Hypothalamus (tissue), 51 donors: ENCODE measurements at regions not wholly inside any gene's neighbourhood (a gene's known extent, or its start where the extent isn't known, plus 50 kb on each side); places are given as distances from the start of the nearest gene placed in this dataset.
A peak's percentile ranks its signal among the peaks of the same experiment; 100 is the strongest.
"Not testable (repeated sequence)": the region's sequence is repeated elsewhere in the genome, so short reads cannot be mapped to it uniquely, and the experiment has no call there.

Experiments used
- DNase-seq, 51 donors: peaks; one replicate each; lab custom pipeline; 2025; lab: John Stamatoyannopoulos, UW

DNA sequence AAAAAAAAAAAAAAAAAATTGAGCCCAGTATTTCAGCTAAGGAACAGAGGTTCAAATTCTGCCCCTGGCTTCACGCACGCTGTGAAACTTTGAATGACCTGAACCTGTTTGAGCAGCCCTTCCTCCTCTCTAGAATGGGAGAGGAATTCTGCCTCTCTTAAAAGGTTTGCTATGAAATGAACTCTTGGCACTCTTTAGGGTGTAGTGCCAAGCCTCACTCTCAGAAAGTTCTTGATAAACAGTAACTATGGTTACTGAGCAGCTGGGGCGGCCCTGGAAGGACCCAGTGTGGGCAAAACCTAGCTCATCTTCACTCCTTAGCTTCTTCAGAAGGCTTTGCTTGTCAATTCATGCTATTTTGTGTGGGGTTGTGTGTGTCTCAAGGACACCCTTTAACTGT lies 73.7 kb downstream of the GEMIN8 start:
- DNase-seq = no peak

DNA sequence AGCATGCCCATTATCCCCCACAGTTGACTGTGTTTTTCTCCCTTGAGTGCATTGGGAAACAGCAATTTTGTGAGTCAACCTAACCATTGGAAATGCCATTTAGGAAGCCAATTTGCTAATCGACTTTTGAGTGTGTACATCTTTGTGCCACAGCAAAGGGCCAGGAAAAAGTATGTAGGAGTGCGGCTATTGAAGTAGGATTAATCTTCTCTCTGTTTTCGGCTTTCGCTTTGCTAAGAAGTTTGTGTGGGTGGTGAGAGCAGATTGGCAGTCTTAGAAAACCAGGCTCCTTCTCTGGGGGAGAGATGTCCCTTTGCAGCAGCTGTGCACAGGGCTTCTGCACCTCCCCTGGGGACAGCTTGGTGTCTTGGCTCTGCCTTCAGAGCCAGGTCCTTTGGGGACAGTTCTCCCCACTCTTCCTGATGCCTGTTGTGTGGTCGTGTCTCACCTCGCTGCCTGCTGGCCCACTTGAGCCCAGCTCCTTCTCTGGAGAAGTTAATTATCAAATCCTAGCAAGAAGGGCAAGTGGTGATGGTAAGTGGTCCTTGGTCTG lies 74.5 kb downstream of the GEMIN8 start:
- peak in 1 of 51 donors; percentile 4 for DNase-seq

DNA sequence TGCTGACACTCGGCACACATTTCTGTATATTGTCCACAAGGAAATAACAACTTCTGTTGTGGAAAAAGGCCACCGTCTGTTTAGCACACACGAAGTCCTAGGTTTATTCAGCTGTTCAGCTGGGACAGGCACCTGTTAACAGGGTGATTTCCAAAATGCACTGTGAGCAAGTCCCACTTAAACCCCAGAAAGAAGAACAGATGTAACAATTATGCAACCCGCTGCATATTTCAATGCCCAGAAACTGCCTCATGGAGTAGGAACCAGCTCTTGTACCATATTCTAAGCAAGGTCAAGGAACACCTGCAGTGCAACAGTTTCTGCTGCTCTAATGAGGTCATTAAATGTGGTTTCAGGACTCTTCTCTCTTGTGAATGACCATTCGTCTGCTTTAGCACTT lies 77.1 kb downstream of the GEMIN8 start:
- no peak for DNase-seq

- not testable (repeated sequence) for DNase-seq
These were observed 83.5 kb downstream of the GEMIN8 start for GRCh38 chrX:13946223-13946622.

- DNase-seq = not testable (repeated sequence)
These were observed 83.9 kb downstream of the GEMIN8 start for GRCh38 chrX:13945787-13946186.

DNA sequence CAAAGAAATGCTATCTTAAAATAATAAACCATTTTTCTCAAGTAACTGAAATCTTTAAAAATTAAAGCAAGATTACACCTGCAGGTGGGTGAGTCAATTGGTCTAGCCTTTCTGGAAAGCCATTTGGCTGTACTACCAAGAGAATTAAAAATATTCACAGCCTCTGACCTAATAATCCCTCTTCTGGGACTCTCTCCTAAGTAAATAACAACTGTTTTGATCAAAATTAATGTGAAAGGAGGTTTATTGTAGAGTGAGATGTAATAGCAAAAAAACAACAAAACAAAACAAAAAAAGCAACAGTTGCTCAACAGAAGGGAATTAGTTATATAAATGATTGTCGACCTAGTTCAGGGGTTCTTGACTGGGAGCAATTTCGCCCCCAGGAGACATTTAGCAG lies 89.0 kb downstream of the GEMIN8 start:
- DNase-seq = no peak

DNA sequence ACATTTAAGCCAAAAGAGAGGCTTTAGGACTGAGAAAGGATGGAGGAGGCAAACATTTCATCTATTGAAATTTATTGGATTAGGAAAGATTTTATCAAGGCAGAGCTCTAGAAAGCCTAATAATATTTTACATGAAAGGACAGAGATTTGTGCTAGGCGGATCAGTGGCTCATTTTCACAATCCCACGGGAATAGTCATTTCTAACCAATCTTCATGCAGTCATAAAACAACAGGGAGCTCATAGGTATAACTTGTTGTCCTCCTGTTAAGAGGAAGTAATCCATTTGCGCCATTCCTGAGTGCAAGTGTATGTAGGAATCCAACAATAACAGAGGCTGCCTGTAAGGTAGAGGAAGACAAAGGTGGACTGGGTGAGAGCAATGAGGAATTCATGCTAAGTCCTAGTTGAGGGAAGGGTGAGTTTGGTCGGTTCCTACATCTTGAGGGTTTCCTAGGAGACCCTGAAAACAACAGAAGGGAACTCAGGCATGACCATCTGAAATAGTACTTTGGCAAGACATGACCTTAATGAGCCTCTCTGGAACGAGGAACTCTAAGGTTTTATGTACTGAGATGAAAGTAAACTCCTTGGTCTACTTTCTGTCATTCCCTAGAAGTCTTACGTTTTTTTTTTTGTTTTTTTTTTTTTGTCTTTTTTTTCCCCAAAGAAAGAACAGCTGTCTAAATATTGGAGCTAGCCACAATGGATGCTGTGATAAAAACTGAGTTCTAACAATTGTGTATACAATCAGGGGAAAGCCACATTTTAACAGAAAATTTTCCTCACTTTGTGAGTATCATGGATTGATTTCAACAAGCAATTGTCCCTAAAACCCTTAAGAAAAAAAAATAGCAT lies 89.7 kb downstream of the GEMIN8 start:
- DNase-seq = peak in 1 of 51 donors; percentile 57

DNA sequence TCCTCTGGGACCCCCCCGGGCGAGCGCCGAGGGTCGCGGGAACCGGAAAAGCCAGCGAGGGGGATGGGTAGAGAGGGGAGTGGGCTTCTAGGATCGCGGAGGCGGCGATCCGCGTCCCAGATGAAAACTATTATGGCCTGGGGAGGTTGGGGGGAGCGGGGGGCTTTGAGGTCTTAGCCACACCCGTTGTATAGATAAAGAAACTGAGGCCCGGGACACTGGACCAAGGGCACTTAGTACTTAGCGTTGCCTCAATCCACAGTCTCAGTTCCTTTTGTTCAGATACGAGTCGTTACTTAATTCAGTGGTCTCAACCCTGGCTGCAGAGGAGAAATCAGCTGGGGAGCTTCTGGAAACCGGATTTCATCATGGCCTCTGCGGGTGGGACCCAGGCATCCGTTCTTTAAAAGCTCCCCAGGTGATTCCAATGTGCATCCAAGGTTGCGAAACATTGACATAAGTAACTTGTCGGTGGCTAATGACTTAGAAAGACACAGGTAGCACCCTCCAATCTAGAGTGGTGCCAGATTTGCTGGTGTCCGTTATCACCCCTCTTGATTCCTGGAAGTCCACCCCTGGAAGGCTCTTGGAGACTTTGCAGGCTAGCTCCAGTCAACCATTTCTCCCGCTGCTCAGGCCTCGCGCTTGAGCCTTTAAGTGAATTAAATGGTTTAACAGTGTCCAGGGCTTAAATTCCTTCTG lies 90.7 kb downstream of the GEMIN8 start:
- DNase-seq = peak in 8 of 51 donors; percentile 0 to 50 (median 6)

DNA sequence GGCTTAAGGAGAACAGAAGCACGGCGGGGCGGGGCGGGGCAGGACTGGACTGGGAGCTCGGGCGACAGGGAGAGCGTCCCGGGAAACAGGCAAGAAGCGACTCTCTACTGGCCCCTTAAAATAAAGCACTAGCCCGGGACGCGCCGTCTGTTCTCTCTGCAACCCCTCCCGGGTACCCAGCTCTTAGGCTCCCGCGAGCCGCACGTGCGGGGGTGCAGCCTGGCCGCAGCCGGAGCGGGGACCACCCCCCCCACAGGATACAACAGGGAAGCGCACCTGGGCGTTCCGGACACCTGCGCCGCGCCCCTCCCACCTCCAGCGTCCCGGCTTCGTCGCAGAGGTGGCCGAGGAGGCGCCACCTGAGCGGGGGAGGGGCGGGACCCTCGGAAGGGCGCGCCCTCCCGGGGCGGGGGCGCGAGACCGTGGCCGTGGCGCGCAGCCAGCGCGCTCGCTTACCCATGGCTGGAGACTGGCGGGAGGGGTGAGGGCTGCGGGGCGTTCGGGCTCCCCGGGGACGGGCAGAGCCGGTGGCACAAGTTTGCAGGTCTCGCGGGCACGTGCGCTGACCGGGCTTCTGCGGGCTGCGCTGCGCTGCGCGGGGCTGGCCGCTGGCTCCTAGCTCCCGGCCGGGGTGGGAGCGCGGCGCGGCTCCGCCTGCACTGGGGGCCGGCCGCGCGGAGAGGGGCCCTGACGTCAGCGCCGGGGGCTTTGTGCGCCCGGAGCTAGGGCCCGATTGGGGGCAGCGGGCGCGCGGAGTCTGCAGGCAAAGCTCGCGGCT lies 91.5 kb downstream of the GEMIN8 start:
- DNase-seq = peak in 43 of 51 donors; percentile 0 to 59 (median 14)

DNA sequence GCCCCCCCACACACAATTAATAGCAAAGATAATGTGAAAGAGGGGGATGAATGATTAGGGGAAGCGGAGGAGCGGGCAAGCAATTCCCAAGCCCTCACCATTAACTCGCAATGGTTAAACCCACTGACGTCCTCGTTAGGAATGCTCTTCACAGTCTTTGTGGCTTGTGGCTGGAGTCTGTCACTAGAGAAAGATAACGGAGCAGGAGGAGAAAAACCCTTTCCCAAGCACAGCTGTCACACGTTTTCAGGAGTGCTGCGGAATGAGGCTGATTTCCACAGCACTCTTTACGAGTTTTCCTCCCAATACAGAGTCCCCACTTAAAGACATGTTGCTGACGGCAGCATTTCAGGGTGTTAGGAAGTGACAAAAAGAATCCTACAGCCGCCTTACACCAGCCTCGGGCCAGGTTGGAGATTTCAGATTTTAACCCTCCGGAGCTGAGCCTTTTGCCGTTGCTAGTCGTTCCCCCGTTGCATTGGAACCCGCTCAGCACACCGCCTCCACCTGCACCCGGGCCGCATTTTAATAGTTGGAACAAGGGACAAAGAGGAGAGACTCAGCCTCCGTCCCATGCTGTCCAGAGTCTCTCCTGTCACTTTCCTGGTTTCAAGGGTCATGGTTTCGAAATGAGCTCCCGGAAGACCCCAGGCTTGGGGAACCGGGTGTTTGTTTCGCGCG lies 92.2 kb downstream of the GEMIN8 start:
- peak in 18 of 51 donors; percentile 3 to 59 (median 16) for DNase-seq

DNA sequence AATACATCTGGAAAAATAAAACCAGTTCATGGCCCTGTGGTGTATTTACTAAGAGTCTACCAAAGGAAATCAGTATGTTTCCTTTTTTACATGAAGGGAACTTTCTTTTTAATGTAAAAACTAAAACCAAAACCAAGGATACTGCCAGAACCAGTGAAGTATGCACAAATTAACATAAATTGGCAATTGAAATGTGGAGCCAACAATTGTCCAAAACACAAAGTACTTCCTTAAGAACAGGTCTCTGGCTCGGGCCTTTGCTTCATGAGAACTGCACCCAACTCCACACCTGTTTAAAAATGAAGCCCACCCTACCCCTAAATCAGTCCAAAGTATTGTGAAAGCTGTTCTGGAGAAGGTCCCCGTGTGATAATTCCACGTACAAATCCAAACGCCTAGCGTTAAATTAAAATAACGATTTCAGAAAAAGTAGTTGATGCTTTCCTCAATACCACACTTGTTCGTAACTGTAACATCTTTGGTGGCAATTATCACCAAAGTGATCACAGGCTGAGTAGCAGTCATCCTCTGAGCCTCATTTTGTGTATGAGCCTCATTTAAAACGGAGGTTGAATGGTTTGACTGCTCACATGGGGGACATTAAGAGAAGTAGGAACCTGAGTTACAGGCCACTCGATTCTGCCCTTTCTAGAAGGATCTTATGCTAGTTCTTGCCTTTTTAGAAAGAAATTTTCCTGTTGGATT lies 93.0 kb downstream of the GEMIN8 start:
- peak in 2 of 51 donors; percentile 8 to 32 for DNase-seq

DNA sequence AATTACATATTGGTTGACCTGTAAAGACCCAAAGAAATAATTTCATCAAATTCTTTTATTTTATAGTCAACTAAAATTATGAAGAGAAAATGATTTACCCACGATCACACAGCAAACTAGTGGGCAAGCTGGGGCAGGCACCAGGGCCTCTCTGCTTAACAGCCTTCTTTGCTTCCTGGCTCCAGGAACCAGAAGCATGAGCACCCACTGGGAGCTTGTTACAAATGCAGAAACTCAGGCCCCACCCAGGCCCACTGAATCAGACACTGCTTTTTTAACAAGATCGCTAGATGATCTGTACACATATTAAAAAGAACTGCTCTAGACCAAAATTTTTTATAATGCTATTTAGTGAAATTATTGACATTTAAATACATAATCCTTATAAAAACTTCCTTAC lies 95.0 kb downstream of the GEMIN8 start:
- no peak for DNase-seq

GRCh38 chrX:13933851-13934250 lies 95.8 kb downstream of the GEMIN8 start:
- no peak for DNase-seq

DNA sequence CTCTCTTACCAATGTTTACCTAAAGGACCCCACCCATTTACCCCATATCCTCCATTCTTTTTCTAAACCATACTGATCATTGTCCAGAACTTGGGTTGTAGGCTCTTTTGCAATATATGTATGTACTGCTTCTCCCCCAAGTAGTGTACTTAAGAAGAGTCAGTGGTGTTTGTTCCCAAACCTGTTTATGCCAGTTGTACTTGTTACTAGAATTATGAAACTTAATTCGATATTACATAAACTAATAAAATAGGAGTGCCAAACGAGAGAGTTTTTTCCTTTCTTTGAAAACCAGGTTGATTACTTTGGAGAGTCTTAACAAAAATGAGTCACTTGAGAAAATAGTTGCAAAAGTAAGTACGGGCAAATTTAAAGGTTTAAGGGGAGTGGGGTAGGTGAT lies 96.3 kb downstream of the GEMIN8 start:
- DNase-seq = no peak

- peak in 7 of 51 donors; percentile 0 to 39 (median 14) for DNase-seq
These were observed 97.3 kb downstream of the GEMIN8 start for GRCh38 chrX:13932416-13932815.

- DNase-seq = no peak
These were observed 102.5 kb downstream of the GEMIN8 start for GRCh38 chrX:13927175-13927574.

DNA sequence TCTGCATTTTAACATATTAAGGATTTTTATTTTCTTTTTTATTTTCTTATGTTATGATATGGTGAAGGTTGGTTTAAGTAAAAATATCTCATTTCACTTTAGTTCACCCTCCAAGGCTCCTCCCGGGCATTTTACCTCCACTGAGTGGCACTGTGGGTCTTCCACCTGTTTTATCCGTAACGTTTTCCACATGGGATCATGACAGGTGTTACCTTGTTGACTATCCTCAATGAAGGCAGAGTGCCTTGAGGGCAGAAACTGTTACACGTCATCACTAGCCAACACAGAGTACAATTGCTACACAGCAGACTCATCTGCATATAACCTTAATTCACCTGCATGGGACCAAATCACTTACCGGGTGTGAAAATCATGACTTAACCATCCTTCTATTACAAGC lies 105.8 kb downstream of the GEMIN8 start:
- DNase-seq = no peak

- no peak for DNase-seq
These were observed 106.4 kb upstream of the GPM6B start for GRCh38 chrX:13923289-13923688.

GRCh38 chrX:13917507-13917906 lies 100.6 kb upstream of the GPM6B start:
- DNase-seq = no peak

DNA sequence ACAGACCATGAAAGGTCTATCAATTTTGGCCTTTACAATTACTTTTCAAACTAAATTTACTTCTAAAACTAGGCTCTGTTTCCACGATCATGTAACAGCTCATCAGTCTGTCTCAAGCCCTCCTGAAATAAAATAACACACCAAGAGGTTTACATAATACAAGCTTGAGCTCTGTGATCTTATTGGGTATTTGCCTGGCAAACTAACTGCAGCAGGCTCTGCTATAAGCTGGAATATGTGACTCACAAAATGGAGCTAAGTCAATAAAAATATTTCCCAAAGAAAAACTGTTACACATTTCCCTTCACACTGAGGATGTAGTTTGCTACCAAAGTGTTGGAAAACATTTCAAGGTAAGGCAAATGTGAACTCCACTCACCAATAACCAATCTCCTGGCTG lies 94.7 kb upstream of the GPM6B start:
- no peak for DNase-seq
